Liver (tissue), 7 donors: ENCODE measurements at regions not wholly inside any gene's neighbourhood (a gene's known extent, or its start where the extent isn't known, plus 50 kb on each side); places are given as distances from the start of the nearest gene placed in this dataset.

ENCODE experiments used
- DNase-seq: peaks from one replicate; pipeline ENCODE4 v3.0.0-alpha.2; 2017; ENCODE audit warnings: low spot score
- H3K27ac ChIP-seq, 2 donors: one replicate each; pipeline ENCODE4 v1.7.0; 2013; ENCODE audit warnings: inconsistent platforms in 2 of 2, low read length in 2 of 2, control low read depth in 1 of 2, low read depth in 1 of 2, mild to moderate bottlenecking in 1 of 2
- H3K27me3 ChIP-seq, 4 donors: one replicate each; pipeline versions ENCODE4 v1.6.1 to v1.7.0; 2013; ENCODE audit warnings: low read length in 3 of 4, inconsistent platforms in 1 of 4, mild to moderate bottlenecking in 1 of 4, moderate library complexity in 1 of 4; ENCODE audit not compliant: control insufficient read depth in 4 of 4, insufficient read depth in 4 of 4
- H3K36me3 ChIP-seq, 4 donors: one replicate each; pipeline versions ENCODE4 v1.6.1 to v1.7.0; 2013; ENCODE audit warnings: low read length in 3 of 4, mild to moderate bottlenecking in 3 of 4, low read depth in 1 of 4, moderate library complexity in 1 of 4; ENCODE audit not compliant: control insufficient read depth in 4 of 4, insufficient read depth in 3 of 4
- H3K4me1 ChIP-seq, 4 donors: one replicate each; pipeline versions ENCODE4 v1.6.1 to v1.7.0; 2013; ENCODE audit warnings: low read length in 3 of 4, mild to moderate bottlenecking in 3 of 4, moderate library complexity in 1 of 4; ENCODE audit not compliant: control insufficient read depth in 4 of 4, insufficient read depth in 4 of 4
- H3K4me3 ChIP-seq, 3 donors: one replicate each; pipeline versions ENCODE4 v1.6.1 to v1.7.0; 2013; ENCODE audit warnings: low read length in 3 of 3, control low read depth in 1 of 3, low read depth in 1 of 3, mild to moderate bottlenecking in 1 of 3
- H3K9ac ChIP-seq, 2 donors: one replicate each; pipeline ENCODE4 v1.7.0; 2013; ENCODE audit warnings: low read length in 2 of 2, mild to moderate bottlenecking in 2 of 2, moderate library complexity in 2 of 2, control low read depth in 1 of 2, low read depth in 1 of 2
- H3K9me3 ChIP-seq, 4 donors: one replicate each; pipeline versions ENCODE4 v1.6.1 to v1.7.0; 2013; ENCODE audit warnings: low read length in 3 of 4; ENCODE audit not compliant: control insufficient read depth in 4 of 4
- FOXA1 ChIP-seq: IDR thresholded peaks from 2 replicates; pipeline ENCODE4 v1.6.1; 2016; ENCODE audit warnings: antibody characterized with exemption
- GABPA ChIP-seq, 2 donors: IDR thresholded peaks in 1 of 2; conservative IDR thresholded peaks in 1 of 2; 2 replicates each; pipeline ENCODE4 v1.6.1; 2016; ENCODE audit warnings: antibody characterized with exemption in 2 of 2, mild to moderate bottlenecking in 1 of 2, moderate library complexity in 1 of 2
- HNF4A ChIP-seq, 2 donors: conservative IDR thresholded peaks; 2 replicates each; pipeline ENCODE4 v1.6.1; 2016; ENCODE audit warnings: antibody characterized with exemption in 2 of 2, mild to moderate bottlenecking in 2 of 2
- HNF4G ChIP-seq: IDR thresholded peaks from 2 replicates; pipeline ENCODE4 v1.6.1; 2016; ENCODE audit warnings: antibody characterized with exemption
- JUND ChIP-seq, 2 donors: IDR thresholded peaks; 2 replicates each; pipeline ENCODE4 v1.6.1; 2016; ENCODE audit warnings: antibody characterized with exemption in 2 of 2
- NR2F2 ChIP-seq: IDR thresholded peaks from 2 replicates; pipeline ENCODE4 v1.6.1; 2016; ENCODE audit warnings: antibody characterized with exemption
- RAD21 ChIP-seq, 2 donors: IDR thresholded peaks; 2 replicates each; pipeline ENCODE4 v1.6.1; 2016; ENCODE audit warnings: antibody characterized with exemption in 2 of 2, mild to moderate bottlenecking in 2 of 2
- RXRA ChIP-seq, 2 donors: IDR thresholded peaks; 2 replicates each; pipeline ENCODE4 v1.6.1; 2017 to 2018; ENCODE audit warnings: antibody characterized with exemption in 2 of 2, mild to moderate bottlenecking in 1 of 2
- SP1 ChIP-seq: IDR thresholded peaks from 2 replicates; pipeline ENCODE4 v1.6.1; 2018; ENCODE audit warnings: antibody characterized with exemption, mild to moderate bottlenecking
- TAF1 ChIP-seq: conservative IDR thresholded peaks from 2 replicates; pipeline ENCODE4 v1.6.1; 2016; ENCODE audit warnings: antibody characterized with exemption, mild to moderate bottlenecking
- TF ChIP-seq, protein P1 (sequence below): IDR thresholded peaks from 2 replicates; pipeline ENCODE4 v1.6.1; 2016; ENCODE audit warnings: antibody characterized with exemption
- TF ChIP-seq, protein P2 (sequence below): IDR thresholded peaks from 2 replicates; pipeline ENCODE4 v1.6.1; 2016; ENCODE audit warnings: antibody characterized with exemption
- TF ChIP-seq, protein P3 (sequence below): fragments of 150-350 bp; IDR thresholded peaks from 2 replicates; pipeline ENCODE4 v1.5.1; 2017; ENCODE audit warnings: improper control_type of control experiment, low read depth, low read length; ENCODE audit not compliant: missing input control
- TF ChIP-seq, protein P4 (sequence below): IDR thresholded peaks from 2 replicates; pipeline ENCODE4 v1.6.1; 2016; ENCODE audit warnings: antibody characterized with exemption, mild to moderate bottlenecking
- TF ChIP-seq, protein P5 (sequence below): IDR thresholded peaks from 2 replicates; pipeline ENCODE4 v1.6.1; 2016; ENCODE audit warnings: antibody characterized with exemption
- donor health status: healthy.
- donor health status: healthy.
- donor health status: healthy.
- donor health status: healthy.

DNA sequence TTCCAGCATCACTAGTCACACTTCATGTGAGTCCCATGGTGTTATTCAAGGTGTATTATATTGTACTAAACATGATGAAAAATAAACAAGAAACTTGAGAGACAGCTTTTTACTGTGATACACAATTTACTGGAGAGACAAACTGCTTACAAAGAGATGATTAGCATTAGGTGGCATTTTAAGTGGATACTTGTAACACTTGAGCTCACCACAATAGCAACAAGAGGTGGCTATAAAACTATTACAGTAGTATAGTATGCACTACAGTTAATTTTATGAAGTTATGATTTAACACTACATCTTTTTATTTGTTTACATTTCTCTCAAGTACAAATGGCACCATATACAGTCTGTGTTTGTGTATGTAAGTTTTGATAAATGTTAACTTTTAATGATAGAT lies 246.6 kb downstream of the PARM1 start:
- Histone ChIP-seq H3K27ac (no peak overlapping the region), H3K4me3 (no peak overlapping the region), H3K9ac (no peak overlapping the region), H3K27me3 (no peaks in the 10 kb centered on the region), H3K4me1 (no peaks in the 10 kb centered on the region), H3K9me3 (no peaks in the 10 kb centered on the region), H3K36me3 (no peaks in the 10 kb centered on the region)
- DNase-seq = no peak
- TF ChIP-seq HNF4A (conservative IDR thresholded peaks at IDR 0.05) (no peak), FOXA1 (no peak), NR2F2 (no peak), SP1 (no peak), GABPA (IDR thresholded peaks at IDR 0.05 in 1 of 2, conservative IDR thresholded peaks at IDR 0.05 in 1 of 2) (no peak), HNF4G (no peak), JUND (IDR thresholded peaks at IDR 0.05) (no peak), RXRA (IDR thresholded peaks at IDR 0.05) (no peak), RAD21 (IDR thresholded peaks at IDR 0.05) (no peak)
- TF ChIP-seq, protein P1, sequence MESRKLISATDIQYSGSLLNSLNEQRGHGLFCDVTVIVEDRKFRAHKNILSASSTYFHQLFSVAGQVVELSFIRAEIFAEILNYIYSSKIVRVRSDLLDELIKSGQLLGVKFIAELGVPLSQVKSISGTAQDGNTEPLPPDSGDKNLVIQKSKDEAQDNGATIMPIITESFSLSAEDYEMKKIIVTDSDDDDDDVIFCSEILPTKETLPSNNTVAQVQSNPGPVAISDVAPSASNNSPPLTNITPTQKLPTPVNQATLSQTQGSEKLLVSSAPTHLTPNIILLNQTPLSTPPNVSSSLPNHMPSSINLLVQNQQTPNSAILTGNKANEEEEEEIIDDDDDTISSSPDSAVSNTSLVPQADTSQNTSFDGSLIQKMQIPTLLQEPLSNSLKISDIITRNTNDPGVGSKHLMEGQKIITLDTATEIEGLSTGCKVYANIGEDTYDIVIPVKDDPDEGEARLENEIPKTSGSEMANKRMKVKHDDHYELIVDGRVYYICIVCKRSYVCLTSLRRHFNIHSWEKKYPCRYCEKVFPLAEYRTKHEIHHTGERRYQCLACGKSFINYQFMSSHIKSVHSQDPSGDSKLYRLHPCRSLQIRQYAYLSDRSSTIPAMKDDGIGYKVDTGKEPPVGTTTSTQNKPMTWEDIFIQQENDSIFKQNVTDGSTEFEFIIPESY = no peak
- TF ChIP-seq, protein P2, sequence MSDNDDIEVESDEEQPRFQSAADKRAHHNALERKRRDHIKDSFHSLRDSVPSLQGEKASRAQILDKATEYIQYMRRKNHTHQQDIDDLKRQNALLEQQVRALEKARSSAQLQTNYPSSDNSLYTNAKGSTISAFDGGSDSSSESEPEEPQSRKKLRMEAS = no peak
- TF ChIP-seq, protein P3, sequence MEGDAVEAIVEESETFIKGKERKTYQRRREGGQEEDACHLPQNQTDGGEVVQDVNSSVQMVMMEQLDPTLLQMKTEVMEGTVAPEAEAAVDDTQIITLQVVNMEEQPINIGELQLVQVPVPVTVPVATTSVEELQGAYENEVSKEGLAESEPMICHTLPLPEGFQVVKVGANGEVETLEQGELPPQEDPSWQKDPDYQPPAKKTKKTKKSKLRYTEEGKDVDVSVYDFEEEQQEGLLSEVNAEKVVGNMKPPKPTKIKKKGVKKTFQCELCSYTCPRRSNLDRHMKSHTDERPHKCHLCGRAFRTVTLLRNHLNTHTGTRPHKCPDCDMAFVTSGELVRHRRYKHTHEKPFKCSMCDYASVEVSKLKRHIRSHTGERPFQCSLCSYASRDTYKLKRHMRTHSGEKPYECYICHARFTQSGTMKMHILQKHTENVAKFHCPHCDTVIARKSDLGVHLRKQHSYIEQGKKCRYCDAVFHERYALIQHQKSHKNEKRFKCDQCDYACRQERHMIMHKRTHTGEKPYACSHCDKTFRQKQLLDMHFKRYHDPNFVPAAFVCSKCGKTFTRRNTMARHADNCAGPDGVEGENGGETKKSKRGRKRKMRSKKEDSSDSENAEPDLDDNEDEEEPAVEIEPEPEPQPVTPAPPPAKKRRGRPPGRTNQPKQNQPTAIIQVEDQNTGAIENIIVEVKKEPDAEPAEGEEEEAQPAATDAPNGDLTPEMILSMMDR = no peak
- TF ChIP-seq, protein P4, sequence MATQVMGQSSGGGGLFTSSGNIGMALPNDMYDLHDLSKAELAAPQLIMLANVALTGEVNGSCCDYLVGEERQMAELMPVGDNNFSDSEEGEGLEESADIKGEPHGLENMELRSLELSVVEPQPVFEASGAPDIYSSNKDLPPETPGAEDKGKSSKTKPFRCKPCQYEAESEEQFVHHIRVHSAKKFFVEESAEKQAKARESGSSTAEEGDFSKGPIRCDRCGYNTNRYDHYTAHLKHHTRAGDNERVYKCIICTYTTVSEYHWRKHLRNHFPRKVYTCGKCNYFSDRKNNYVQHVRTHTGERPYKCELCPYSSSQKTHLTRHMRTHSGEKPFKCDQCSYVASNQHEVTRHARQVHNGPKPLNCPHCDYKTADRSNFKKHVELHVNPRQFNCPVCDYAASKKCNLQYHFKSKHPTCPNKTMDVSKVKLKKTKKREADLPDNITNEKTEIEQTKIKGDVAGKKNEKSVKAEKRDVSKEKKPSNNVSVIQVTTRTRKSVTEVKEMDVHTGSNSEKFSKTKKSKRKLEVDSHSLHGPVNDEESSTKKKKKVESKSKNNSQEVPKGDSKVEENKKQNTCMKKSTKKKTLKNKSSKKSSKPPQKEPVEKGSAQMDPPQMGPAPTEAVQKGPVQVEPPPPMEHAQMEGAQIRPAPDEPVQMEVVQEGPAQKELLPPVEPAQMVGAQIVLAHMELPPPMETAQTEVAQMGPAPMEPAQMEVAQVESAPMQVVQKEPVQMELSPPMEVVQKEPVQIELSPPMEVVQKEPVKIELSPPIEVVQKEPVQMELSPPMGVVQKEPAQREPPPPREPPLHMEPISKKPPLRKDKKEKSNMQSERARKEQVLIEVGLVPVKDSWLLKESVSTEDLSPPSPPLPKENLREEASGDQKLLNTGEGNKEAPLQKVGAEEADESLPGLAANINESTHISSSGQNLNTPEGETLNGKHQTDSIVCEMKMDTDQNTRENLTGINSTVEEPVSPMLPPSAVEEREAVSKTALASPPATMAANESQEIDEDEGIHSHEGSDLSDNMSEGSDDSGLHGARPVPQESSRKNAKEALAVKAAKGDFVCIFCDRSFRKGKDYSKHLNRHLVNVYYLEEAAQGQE = no peak

DNA sequence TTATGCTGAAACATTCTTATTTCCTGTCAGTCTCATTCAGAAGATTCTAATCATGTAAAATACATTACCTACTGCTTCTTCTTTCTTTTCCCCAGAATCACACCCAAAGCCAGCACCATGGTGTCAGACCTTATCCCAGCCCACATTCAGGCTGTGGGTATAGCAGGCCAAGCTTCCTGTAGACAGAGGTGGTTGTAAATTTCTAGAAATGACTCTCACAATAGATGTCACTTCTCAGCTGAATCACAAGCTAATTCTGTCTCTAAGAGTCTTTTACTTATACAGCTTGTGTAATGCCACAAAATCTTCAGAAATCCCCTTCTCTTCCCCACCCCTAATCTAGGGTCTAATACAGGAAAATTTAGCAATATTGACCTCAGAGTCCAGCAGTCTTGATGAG lies 239.6 kb downstream of the PARM1 start:
- Histone ChIP-seq H3K27me3 (no peaks in the 10 kb centered on the region), H3K36me3 (no peaks in the 10 kb centered on the region), H3K4me3 (no peak overlapping the region), H3K27ac (no peak overlapping the region), H3K9me3 (peaks cover 0 to 2% (median 0%) of the 10 kb centered on the region in 4 donors), H3K9ac (no peak overlapping the region), H3K4me1 (no peaks in the 10 kb centered on the region)
- TF ChIP-seq, protein P2 = no peak
- no peak for TF ChIP-seq HNF4A (conservative IDR thresholded peaks at IDR 0.05)
- TF ChIP-seq FOXA1 = no peak
- TF ChIP-seq TAF1 = no peak
- TF ChIP-seq, protein P5, sequence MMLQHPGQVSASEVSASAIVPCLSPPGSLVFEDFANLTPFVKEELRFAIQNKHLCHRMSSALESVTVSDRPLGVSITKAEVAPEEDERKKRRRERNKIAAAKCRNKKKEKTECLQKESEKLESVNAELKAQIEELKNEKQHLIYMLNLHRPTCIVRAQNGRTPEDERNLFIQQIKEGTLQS = no peak
- no peak for DNase-seq
